T-helper 17 cell (primary cell): ENCODE measurements at regions not wholly inside any gene's neighbourhood (a gene's known extent, or its start where the extent isn't known, plus 50 kb on each side); places are given as distances from the start of the nearest gene placed in this dataset.

ENCODE experiments used
- ATAC-seq: fragments of 150-1000 bp; cut with Tn5 transposase; 2 replicates; pipeline ENCODE4 v1.10.0; 2021; ENCODE audit warnings: mild to moderate bottlenecking, moderate library complexity
- DNase-seq, 3 donors: peaks; one replicate each; pipeline versions ENCODE4 v3.0.0 to v3.0.0-alpha.2; 2020 to 2021
- H3K9me3 ChIP-seq: one replicate; pipeline ENCODE4 v1.7.0; 2013; ENCODE audit warnings: low read length, mild to moderate bottlenecking; ENCODE audit not compliant: control insufficient read depth, poor library complexity, severe bottlenecking
- H3K27ac Mint-ChIP-seq: one replicate; pipeline ENCODE4 v1.8.0; 2022; ENCODE audit warnings: mild to moderate bottlenecking, moderate library complexity, mixed read lengths
- H3K27me3 Mint-ChIP-seq: one replicate; pipeline ENCODE4 v1.8.0; 2022; ENCODE audit warnings: mixed read lengths
- H3K36me3 Mint-ChIP-seq: one replicate; pipeline ENCODE4 v1.8.0; 2022; ENCODE audit warnings: low read depth, mixed read lengths
- H3K4me1 Mint-ChIP-seq: one replicate; pipeline ENCODE4 v1.8.0; 2022; ENCODE audit warnings: mild to moderate bottlenecking, mixed read lengths
- H3K4me3 Mint-ChIP-seq: one replicate; pipeline ENCODE4 v1.8.0; 2022; ENCODE audit warnings: mild to moderate bottlenecking, moderate library complexity, mixed read lengths

GRCh38 chr12:82203086-82203485 is 155.1 kb downstream of the CCDC59 start:
- ATAC-seq (no peak), DNase-seq (no peak)
- Mint-ChIP-seq H3K4me3 (no peak overlapping the region), H3K27me3 (no peaks in the 10 kb centered on the region), H3K4me1 (no peaks in the 10 kb centered on the region), H3K36me3 (no peaks in the 10 kb centered on the region), H3K27ac (no peak overlapping the region)
- no peaks in the 10 kb centered on the region for H3K9me3 ChIP-seq

- Mint-ChIP-seq H3K36me3 (no peaks in the 10 kb centered on the region), H3K27me3 (no peaks in the 10 kb centered on the region), H3K27ac (no peak overlapping the region), H3K4me3 (no peak overlapping the region), H3K4me1 (no peaks in the 10 kb centered on the region)
- ATAC-seq, result no peak
- no peak for DNase-seq
- H3K9me3 ChIP-seq, result no peaks in the 10 kb centered on the region
Observed at GRCh38 chr12:82187595-82187994, 170.6 kb downstream of the CCDC59 start.

GRCh38 chr12:82187011-82187410 is 171.2 kb downstream of the CCDC59 start:
- H3K4me3 Mint-ChIP-seq, result no peak overlapping the region
- no peak for ATAC-seq
- DNase-seq, result no peak
- H3K9me3 ChIP-seq, result no peaks in the 10 kb centered on the region
- H3K36me3 Mint-ChIP-seq, result no peaks in the 10 kb centered on the region
- no peaks in the 10 kb centered on the region for H3K27me3 Mint-ChIP-seq
- H3K4me1 Mint-ChIP-seq, result no peaks in the 10 kb centered on the region
- H3K27ac Mint-ChIP-seq, result no peak overlapping the region

- DNase-seq (no peak), ATAC-seq (no peak)
- H3K4me1 Mint-ChIP-seq, result no peaks in the 10 kb centered on the region
- H3K9me3 ChIP-seq, result no peaks in the 10 kb centered on the region
- H3K27me3 Mint-ChIP-seq, result no peaks in the 10 kb centered on the region
- H3K27ac Mint-ChIP-seq, result no peak overlapping the region
- no peaks in the 10 kb centered on the region for H3K36me3 Mint-ChIP-seq
- H3K4me3 Mint-ChIP-seq, result no peak overlapping the region
Observed at GRCh38 chr12:82186282-82186681, 171.9 kb downstream of the CCDC59 start.

- Mint-ChIP-seq H3K4me1 (no peaks in the 10 kb centered on the region), H3K27me3 (no peaks in the 10 kb centered on the region), H3K27ac (no peak overlapping the region), H3K4me3 (no peak overlapping the region), H3K36me3 (no peaks in the 10 kb centered on the region)
- no peak for DNase-seq
- ATAC-seq, result no peak
- no peaks in the 10 kb centered on the region for H3K9me3 ChIP-seq
Observed at GRCh38 chr12:82184844-82185243, 173.3 kb downstream of the CCDC59 start.

- no peaks in the 10 kb centered on the region for H3K9me3 ChIP-seq
- Mint-ChIP-seq H3K27me3 (no peaks in the 10 kb centered on the region), H3K4me3 (no peak overlapping the region), H3K36me3 (no peaks in the 10 kb centered on the region), H3K4me1 (no peaks in the 10 kb centered on the region), H3K27ac (no peak overlapping the region)
- ATAC-seq, result no peak
- no peak for DNase-seq
Observed at GRCh38 chr12:82182601-82183190, 175.5 kb downstream of the CCDC59 start.

- no peak overlapping the region for H3K4me3 Mint-ChIP-seq
- DNase-seq (no peak), ATAC-seq (no peak)
- H3K27ac Mint-ChIP-seq, result no peak overlapping the region
- no peaks in the 10 kb centered on the region for H3K9me3 ChIP-seq
- no peaks in the 10 kb centered on the region for H3K4me1 Mint-ChIP-seq
- no peaks in the 10 kb centered on the region for H3K27me3 Mint-ChIP-seq
- H3K36me3 Mint-ChIP-seq, result no peaks in the 10 kb centered on the region
Observed at GRCh38 chr12:82176761-82177490, 181.3 kb downstream of the CCDC59 start.

GRCh38 chr12:82176026-82176425 is 182.2 kb downstream of the CCDC59 start:
- Mint-ChIP-seq H3K27me3 (no peaks in the 10 kb centered on the region), H3K36me3 (no peaks in the 10 kb centered on the region), H3K27ac (no peak overlapping the region), H3K4me3 (no peak overlapping the region), H3K4me1 (no peaks in the 10 kb centered on the region)
- no peaks in the 10 kb centered on the region for H3K9me3 ChIP-seq
- ATAC-seq (no peak), DNase-seq (no peak)

- H3K9me3 ChIP-seq, result no peaks in the 10 kb centered on the region
- Mint-ChIP-seq H3K27ac (no peak overlapping the region), H3K36me3 (no peaks in the 10 kb centered on the region), H3K4me3 (no peak overlapping the region), H3K27me3 (no peaks in the 10 kb centered on the region), H3K4me1 (no peaks in the 10 kb centered on the region)
- DNase-seq (no peak), ATAC-seq (no peak)
Observed at GRCh38 chr12:82174936-82175335, 183.3 kb downstream of the CCDC59 start.

GRCh38 chr12:82174383-82174782 is 183.8 kb downstream of the CCDC59 start:
- no peaks in the 10 kb centered on the region for H3K36me3 Mint-ChIP-seq
- no peaks in the 10 kb centered on the region for H3K4me1 Mint-ChIP-seq
- ATAC-seq, result no peak

GRCh38 chr12:82149045-82149444 is 209.1 kb downstream of the CCDC59 start:
- Mint-ChIP-seq H3K4me3 (no peak overlapping the region), H3K27ac (no peak overlapping the region), H3K4me1 (no peaks in the 10 kb centered on the region), H3K27me3 (no peaks in the 10 kb centered on the region), H3K36me3 (no peaks in the 10 kb centered on the region)
- ATAC-seq (no peak), DNase-seq (no peak)
- H3K9me3 ChIP-seq, result peaks cover 4% of the 10 kb centered on the region

More at GRCh38 chr12:82174383-82174782, 183.8 kb downstream of the CCDC59 start:
- Mint-ChIP-seq H3K27me3 (no peaks in the 10 kb centered on the region), H3K27ac (no peak overlapping the region), H3K4me3 (no peak overlapping the region)
- no peak for DNase-seq
- H3K9me3 ChIP-seq, result no peaks in the 10 kb centered on the region

- no peak for DNase-seq
- no peak for ATAC-seq
- no peak overlapping the region for H3K27ac Mint-ChIP-seq
- H3K9me3 ChIP-seq, result peaks cover 4% of the 10 kb centered on the region
- H3K27me3 Mint-ChIP-seq, result no peaks in the 10 kb centered on the region
- no peaks in the 10 kb centered on the region for H3K36me3 Mint-ChIP-seq
- no peak overlapping the region for H3K4me3 Mint-ChIP-seq
- no peaks in the 10 kb centered on the region for H3K4me1 Mint-ChIP-seq
Observed at GRCh38 chr12:82146740-82147139, 211.4 kb downstream of the CCDC59 start.

- H3K9me3 ChIP-seq, result peaks cover 4% of the 10 kb centered on the region
- Mint-ChIP-seq H3K4me3 (no peak overlapping the region), H3K4me1 (no peaks in the 10 kb centered on the region), H3K36me3 (no peaks in the 10 kb centered on the region), H3K27ac (no peak overlapping the region), H3K27me3 (no peaks in the 10 kb centered on the region)
- DNase-seq (no peak), ATAC-seq (no peak)
Observed at GRCh38 chr12:82144505-82144904, 213.7 kb downstream of the CCDC59 start.

- no peak for ATAC-seq
- Mint-ChIP-seq H3K27me3 (no peaks in the 10 kb centered on the region), H3K27ac (no peak overlapping the region)
Observed at GRCh38 chr12:82132390-82132789, 225.8 kb downstream of the CCDC59 start.

More at GRCh38 chr12:82132390-82132789, 225.8 kb downstream of the CCDC59 start:
- Mint-ChIP-seq H3K4me3 (no peak overlapping the region), H3K4me1 (no peaks in the 10 kb centered on the region), H3K36me3 (no peaks in the 10 kb centered on the region)
- H3K9me3 ChIP-seq, result no peaks in the 10 kb centered on the region
- no peak for DNase-seq
